NCI-H2171 (cell line): ENCODE measurements at regions not wholly inside any gene's neighbourhood (a gene's known extent, or its start where the extent isn't known, plus 50 kb on each side); places are given as distances from the start of the nearest gene placed in this dataset.
A peak's percentile ranks its signal among the peaks of the same experiment; 100 is the strongest.

ENCODE experiments used
- DNase-seq: peaks from one replicate; lab custom pipeline; 2025; lab: John Stamatoyannopoulos, UW

- no peak for DNase-seq
Observed at GRCh38 chr2:204228169-204228886, 291.8 kb downstream of the ICOS start.

GRCh38 chr2:204234248-204234647 lies 297.7 kb downstream of the ICOS start:
- DNase-seq: no peak

GRCh38 chr2:204234879-204235278 lies 298.3 kb downstream of the ICOS start:
- no peak for DNase-seq

GRCh38 chr2:204237416-204237815 lies 300.9 kb downstream of the ICOS start:
- DNase-seq: no peak

- no peak for DNase-seq
Observed at GRCh38 chr2:204239411-204240165, 303.0 kb downstream of the ICOS start.

GRCh38 chr2:204240961-204241360 lies 304.3 kb upstream of the PARD3B start:
- DNase-seq: no peak

GRCh38 chr2:204249437-204249836 lies 295.8 kb upstream of the PARD3B start:
- no peak for DNase-seq

- no peak for DNase-seq
Observed at GRCh38 chr2:204250692-204251091, 294.6 kb upstream of the PARD3B start.

GRCh38 chr2:204251158-204251997 lies 293.9 kb upstream of the PARD3B start:
- DNase-seq: no peak

GRCh38 chr2:204251998-204252376 lies 293.3 kb upstream of the PARD3B start:
- no peak for DNase-seq

- DNase-seq: no peak
Observed at GRCh38 chr2:204255071-204255470, 290.2 kb upstream of the PARD3B start.

- DNase-seq: no peak
Observed at GRCh38 chr2:204255526-204255925, 289.7 kb upstream of the PARD3B start.

GRCh38 chr2:204257781-204258180 lies 287.5 kb upstream of the PARD3B start:
- no peak for DNase-seq

- DNase-seq: no peak
Observed at GRCh38 chr2:204258890-204259289, 286.4 kb upstream of the PARD3B start.

GRCh38 chr2:204260162-204260877 lies 285.0 kb upstream of the PARD3B start:
- DNase-seq: peak; percentile 89

- no peak for DNase-seq
Observed at GRCh38 chr2:204260901-204261300, 284.4 kb upstream of the PARD3B start.

- DNase-seq: no peak
Observed at GRCh38 chr2:204261846-204262245, 283.4 kb upstream of the PARD3B start.

GRCh38 chr2:204264085-204264553 lies 281.2 kb upstream of the PARD3B start:
- DNase-seq: no peak

- DNase-seq: peak; percentile 80
Observed at GRCh38 chr2:204264621-204265140, 280.6 kb upstream of the PARD3B start.

- no peak for DNase-seq
Observed at GRCh38 chr2:204265681-204266181, 279.5 kb upstream of the PARD3B start.

- DNase-seq: no peak
Observed at GRCh38 chr2:204268458-204268857, 276.8 kb upstream of the PARD3B start.
